Glomerular visceral epithelial cell (primary cell): ENCODE measurements at regions not wholly inside any gene's neighbourhood (a gene's known extent, or its start where the extent isn't known, plus 50 kb on each side); places are given as distances from the start of the nearest gene placed in this dataset.

Source experiments
- DNase-seq: peaks from one replicate; pipeline ENCODE4 v3.0.0-alpha.2; 2016; ENCODE audit errors: extremely low spot score

GRCh38 chr4:163871078-163871477 lies 376.6 kb downstream of the TMA16 start:
- DNase-seq, result no peak

- DNase-seq, result no peak
Observed at GRCh38 chr4:163875327-163875726, 380.8 kb downstream of the TMA16 start.

- DNase-seq, result no peak
Observed at GRCh38 chr4:163878336-163879121, 384.0 kb downstream of the TMA16 start.

GRCh38 chr4:163892417-163892816 lies 397.9 kb downstream of the TMA16 start:
- no peak for DNase-seq

GRCh38 chr4:163895378-163896005 lies 401.0 kb downstream of the TMA16 start:
- DNase-seq, result peak; percentile 8

GRCh38 chr4:163901319-163901718 lies 406.8 kb downstream of the TMA16 start:
- no peak for DNase-seq

- DNase-seq, result no peak
Observed at GRCh38 chr4:163902417-163902816, 407.9 kb downstream of the TMA16 start.

- no peak for DNase-seq
Observed at GRCh38 chr4:163911891-163912290, 417.4 kb downstream of the TMA16 start.

- DNase-seq, result no peak
Observed at GRCh38 chr4:163913571-163913970, 419.1 kb downstream of the TMA16 start.

GRCh38 chr4:163915896-163916295 lies 421.4 kb downstream of the TMA16 start:
- no peak for DNase-seq

- no peak for DNase-seq
Observed at GRCh38 chr4:163920426-163920825, 425.9 kb downstream of the TMA16 start.

GRCh38 chr4:163922302-163922701 lies 427.8 kb downstream of the TMA16 start:
- no peak for DNase-seq

GRCh38 chr4:163923092-163923491 lies 428.6 kb downstream of the TMA16 start:
- no peak for DNase-seq

GRCh38 chr4:163930086-163930485 lies 435.6 kb downstream of the TMA16 start:
- no peak for DNase-seq

- no peak for DNase-seq
Observed at GRCh38 chr4:163932504-163932903, 438.0 kb downstream of the TMA16 start.

- DNase-seq, result no peak
Observed at GRCh38 chr4:163939597-163939996, 445.1 kb downstream of the TMA16 start.

- DNase-seq, result peak; percentile 20
Observed at GRCh38 chr4:163941221-163941905, 446.9 kb downstream of the TMA16 start.

GRCh38 chr4:163948920-163949455 lies 454.5 kb downstream of the TMA16 start:
- DNase-seq, result no peak

- no peak for DNase-seq
Observed at GRCh38 chr4:163949976-163950601, 455.6 kb downstream of the TMA16 start.

GRCh38 chr4:163955288-163955687 lies 460.8 kb downstream of the TMA16 start:
- DNase-seq, result no peak

GRCh38 chr4:163958751-163959150 lies 464.3 kb downstream of the TMA16 start:
- DNase-seq, result no peak

GRCh38 chr4:163959932-163960331 lies 465.4 kb downstream of the TMA16 start:
- no peak for DNase-seq
